Neural progenitor cell (in vitro differentiated cells): ENCODE measurements at regions not wholly inside any gene's neighbourhood (a gene's known extent, or its start where the extent isn't known, plus 50 kb on each side); places are given as distances from the start of the nearest gene placed in this dataset.

Experiments used
- EZH2 ChIP-seq: fragments of 200-600 bp; sonication (generic); IDR thresholded peaks from 2 replicates; pipeline ENCODE4 v1.6.1; 2017; ENCODE audit warnings: antibody characterized with exemption, mild to moderate bottlenecking, moderate library complexity
- EZH2phosphoT487 ChIP-seq: fragments of 200-600 bp; sonication (generic); IDR thresholded peaks from 2 replicates; pipeline ENCODE4 v1.6.1; 2017; ENCODE audit warnings: antibody characterized with exemption
- TF ChIP-seq, protein P1 (sequence below): fragments of 200-600 bp; sonication (generic); IDR thresholded peaks from 2 replicates; pipeline ENCODE4 v1.5.1; 2017; ENCODE audit warnings: antibody characterized with exemption, mild to moderate bottlenecking

DNA sequence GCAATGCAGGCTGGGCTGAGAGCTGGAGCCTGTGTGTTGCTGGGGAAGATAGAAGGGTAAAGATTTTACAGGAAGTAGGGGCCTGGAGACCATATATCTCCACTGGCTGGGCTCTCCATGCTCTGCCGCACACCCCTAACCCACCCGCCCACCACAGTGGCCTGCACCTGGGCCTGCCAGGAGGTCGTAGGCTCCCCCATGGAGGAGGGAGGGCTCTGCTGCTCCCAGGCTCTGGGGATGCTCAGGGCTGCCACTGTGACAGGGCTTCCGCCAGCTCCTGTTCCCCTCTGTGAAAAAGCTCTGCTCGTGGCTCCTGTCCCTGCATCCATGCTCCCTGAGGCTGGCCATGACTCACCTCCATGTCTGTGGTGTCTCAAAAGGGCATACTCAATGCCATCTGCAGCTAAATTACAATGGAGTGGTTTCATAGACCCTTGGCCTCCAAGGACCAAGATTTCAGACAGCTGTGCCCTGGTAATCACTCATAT lies 106.0 kb downstream of the CXCL12 start:
- TF ChIP-seq, protein P1, sequence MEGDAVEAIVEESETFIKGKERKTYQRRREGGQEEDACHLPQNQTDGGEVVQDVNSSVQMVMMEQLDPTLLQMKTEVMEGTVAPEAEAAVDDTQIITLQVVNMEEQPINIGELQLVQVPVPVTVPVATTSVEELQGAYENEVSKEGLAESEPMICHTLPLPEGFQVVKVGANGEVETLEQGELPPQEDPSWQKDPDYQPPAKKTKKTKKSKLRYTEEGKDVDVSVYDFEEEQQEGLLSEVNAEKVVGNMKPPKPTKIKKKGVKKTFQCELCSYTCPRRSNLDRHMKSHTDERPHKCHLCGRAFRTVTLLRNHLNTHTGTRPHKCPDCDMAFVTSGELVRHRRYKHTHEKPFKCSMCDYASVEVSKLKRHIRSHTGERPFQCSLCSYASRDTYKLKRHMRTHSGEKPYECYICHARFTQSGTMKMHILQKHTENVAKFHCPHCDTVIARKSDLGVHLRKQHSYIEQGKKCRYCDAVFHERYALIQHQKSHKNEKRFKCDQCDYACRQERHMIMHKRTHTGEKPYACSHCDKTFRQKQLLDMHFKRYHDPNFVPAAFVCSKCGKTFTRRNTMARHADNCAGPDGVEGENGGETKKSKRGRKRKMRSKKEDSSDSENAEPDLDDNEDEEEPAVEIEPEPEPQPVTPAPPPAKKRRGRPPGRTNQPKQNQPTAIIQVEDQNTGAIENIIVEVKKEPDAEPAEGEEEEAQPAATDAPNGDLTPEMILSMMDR, result no peak
- TF ChIP-seq EZH2, result no peak
- no peak for TF ChIP-seq EZH2phosphoT487
